CD4-positive, CD25-positive, alpha-beta regulatory T cell (primary cell): ENCODE measurements at regions not wholly inside any gene's neighbourhood (a gene's known extent, or its start where the extent isn't known, plus 50 kb on each side); places are given as distances from the start of the nearest gene placed in this dataset.

Source experiments
- ATAC-seq, 2 donors: fragments of 150-1000 bp; cut with Tn5 transposase; one replicate each; pipeline ENCODE4 v1.10.0; 2021; ENCODE audit warnings: low read depth in 2 of 2, moderate number of reproducible peaks in 2 of 2, moderate library complexity in 1 of 2
- DNase-seq, 3 donors: peaks; one replicate each; pipeline versions ENCODE4 v3.0.0 to v3.0.0-alpha.2; 2012 to 2022; ENCODE audit warnings: mixed read lengths in 1 of 3
- H3K27ac ChIP-seq: one replicate; pipeline ENCODE4 v1.7.0; 2013; ENCODE audit warnings: mild to moderate bottlenecking, low read length; ENCODE audit not compliant: insufficient read depth, poor library complexity, severe bottlenecking
- H3K27me3 ChIP-seq: one replicate; pipeline ENCODE4 v1.7.0; 2013; ENCODE audit warnings: low read length; ENCODE audit not compliant: control insufficient read depth, insufficient read depth
- H3K36me3 ChIP-seq: one replicate; pipeline ENCODE4 v1.7.0; 2013; ENCODE audit warnings: mild to moderate bottlenecking, low read length, moderate library complexity; ENCODE audit not compliant: control insufficient read depth, insufficient read depth
- H3K4me1 ChIP-seq: 2 replicates; pipeline ENCODE4 v1.7.0; 2013; ENCODE audit warnings: mild to moderate bottlenecking, low read length; ENCODE audit not compliant: insufficient read depth, control insufficient read depth, poor library complexity, severe bottlenecking
- H3K4me3 ChIP-seq: one replicate; pipeline ENCODE4 v1.7.0; 2013; ENCODE audit warnings: low read depth, mild to moderate bottlenecking, low read length, moderate library complexity
- H3K9me3 ChIP-seq, 2 experiments: 1 replicate in 1 of 2; 2 replicates in 1 of 2; pipeline ENCODE4 v1.7.0; 2013; ENCODE audit warnings: low read length in 2 of 2, mild to moderate bottlenecking in 1 of 2, moderate library complexity in 1 of 2; ENCODE audit not compliant: control insufficient read depth in 2 of 2
- H3K27ac Mint-ChIP-seq, 3 donors: one replicate each; pipeline ENCODE4 v1.8.0; 2020 to 2022; ENCODE audit warnings: mild to moderate bottlenecking in 3 of 3, mixed read lengths in 3 of 3, moderate library complexity in 2 of 3
- H3K27me3 Mint-ChIP-seq: one replicate; pipeline ENCODE4 v1.8.0; 2022; ENCODE audit warnings: mild to moderate bottlenecking, mixed read lengths
- H3K36me3 Mint-ChIP-seq: one replicate; pipeline ENCODE4 v1.8.0; 2020; ENCODE audit warnings: mixed read lengths
- H3K4me1 Mint-ChIP-seq, 4 donors: one replicate each; pipeline ENCODE4 v1.8.0; 2020 to 2022; ENCODE audit warnings: mixed read lengths in 4 of 4, mild to moderate bottlenecking in 1 of 4
- H3K4me3 Mint-ChIP-seq, 4 donors: one replicate each; pipeline ENCODE4 v1.8.0; 2020 to 2022; ENCODE audit warnings: mild to moderate bottlenecking in 4 of 4, mixed read lengths in 4 of 4, moderate library complexity in 3 of 4
- H3K9me3 Mint-ChIP-seq, 7 donors: one replicate each; pipeline ENCODE4 v1.8.0; 2020 to 2022; ENCODE audit warnings: mixed read lengths in 7 of 7, mild to moderate bottlenecking in 3 of 7, moderate library complexity in 2 of 7

DNA sequence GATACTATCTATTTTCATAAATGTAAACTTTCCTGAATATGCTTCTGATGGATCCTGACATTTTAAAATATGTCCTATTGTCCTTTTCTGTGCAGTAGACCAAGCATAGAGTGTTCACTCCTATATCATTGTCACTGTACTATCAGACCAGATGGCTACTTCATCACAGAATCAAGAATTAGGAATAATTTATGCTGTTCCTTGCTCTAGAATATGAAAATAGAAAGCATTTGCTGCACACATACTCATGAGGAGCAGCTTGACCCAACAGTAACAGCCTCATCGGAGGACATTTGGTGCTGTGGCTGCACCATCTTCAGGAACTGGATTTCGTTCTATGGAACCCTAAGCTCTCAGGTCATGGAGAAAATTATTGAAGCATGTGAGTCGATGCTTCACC lies 468.9 kb upstream of the HNRNPA3 start:
- no peak overlapping the region for H3K27ac ChIP-seq
- H3K4me1 Mint-ChIP-seq: no peaks in the 10 kb centered on the region
- no peaks in the 10 kb centered on the region for H3K36me3 Mint-ChIP-seq
- H3K4me3 Mint-ChIP-seq: no peak overlapping the region
- H3K36me3 ChIP-seq: no peaks in the 10 kb centered on the region
- no peak overlapping the region for H3K4me3 ChIP-seq
- ATAC-seq: no peak
- H3K27ac Mint-ChIP-seq: no peak overlapping the region
- H3K9me3 Mint-ChIP-seq: peaks cover 0 to 2% (median 0%) of the 10 kb centered on the region in 7 donors
- H3K27me3 ChIP-seq: peaks cover 3% of the 10 kb centered on the region
- H3K27me3 Mint-ChIP-seq: peaks cover 8% of the 10 kb centered on the region
- H3K9me3 ChIP-seq: no peaks in the 10 kb centered on the region
- DNase-seq: no peak
- H3K4me1 ChIP-seq: no peaks in the 10 kb centered on the region

GRCh38 chr2:176744146-176744545 lies 468.4 kb upstream of the HNRNPA3 start:
- H3K27me3 Mint-ChIP-seq: peaks cover 8% of the 10 kb centered on the region
- H3K9me3 ChIP-seq: no peaks in the 10 kb centered on the region
- H3K36me3 Mint-ChIP-seq: no peaks in the 10 kb centered on the region
- H3K4me3 Mint-ChIP-seq: no peak overlapping the region
- no peak for ATAC-seq
- no peak overlapping the region for H3K4me3 ChIP-seq
- peaks cover 0 to 2% (median 0%) of the 10 kb centered on the region in 7 donors for H3K9me3 Mint-ChIP-seq
- H3K27ac Mint-ChIP-seq: no peak overlapping the region
- no peaks in the 10 kb centered on the region for H3K36me3 ChIP-seq
- H3K27ac ChIP-seq: no peak overlapping the region
- H3K4me1 Mint-ChIP-seq: no peaks in the 10 kb centered on the region
- no peaks in the 10 kb centered on the region for H3K4me1 ChIP-seq
- peaks cover 3% of the 10 kb centered on the region for H3K27me3 ChIP-seq
- no peak for DNase-seq

DNA sequence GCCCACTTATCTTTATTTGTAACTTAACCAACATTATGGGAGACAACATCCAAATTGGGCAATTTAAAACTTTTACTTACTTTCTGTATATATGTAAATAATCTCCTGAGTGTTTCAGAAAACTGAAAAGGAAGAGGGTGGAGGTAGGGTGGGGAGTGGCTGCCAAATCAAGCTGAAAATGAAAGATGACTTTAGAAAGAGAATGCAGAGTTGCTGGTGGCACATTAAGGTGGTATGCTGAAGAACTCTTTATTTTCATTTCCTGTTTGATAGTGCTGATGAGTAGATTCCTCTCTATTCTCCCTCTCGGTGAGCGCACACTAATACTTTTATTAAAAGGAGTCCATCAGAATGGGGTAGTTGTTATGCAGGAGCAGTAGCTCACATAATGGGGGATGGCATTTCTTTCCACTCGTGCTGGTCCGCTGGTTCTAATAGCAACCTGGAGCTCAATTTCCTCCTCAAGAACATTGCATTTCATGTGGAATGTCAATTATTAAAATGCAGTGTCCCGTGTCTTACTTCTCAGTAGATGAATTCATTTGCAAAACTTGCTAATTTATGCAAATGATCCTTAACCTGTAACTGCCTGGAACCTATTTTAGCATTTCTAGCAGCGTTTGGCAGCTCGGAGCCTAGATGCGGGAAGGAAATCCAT lies 466.9 kb upstream of the HNRNPA3 start:
- Mint-ChIP-seq H3K27me3 (peaks cover 13% of the 10 kb centered on the region), H3K27ac (no peak overlapping the region), H3K9me3 (peaks cover 0 to 2% (median 0%) of the 10 kb centered on the region in 7 donors), H3K4me1 (no peaks in the 10 kb centered on the region), H3K4me3 (no peak overlapping the region), H3K36me3 (no peaks in the 10 kb centered on the region)
- no peak overlapping the region for H3K27ac ChIP-seq
- H3K27me3 ChIP-seq: peaks cover 3% of the 10 kb centered on the region
- H3K36me3 ChIP-seq: no peaks in the 10 kb centered on the region
- no peak for ATAC-seq
- no peaks in the 10 kb centered on the region for H3K4me1 ChIP-seq
- H3K9me3 ChIP-seq: no peaks in the 10 kb centered on the region
- DNase-seq: peak in 1 of 3 donors; percentile 39
- H3K4me3 ChIP-seq: no peak overlapping the region

- peaks cover 0 to 2% (median 0%) of the 10 kb centered on the region in 7 donors for H3K9me3 Mint-ChIP-seq
- no peak for ATAC-seq
- H3K4me1 Mint-ChIP-seq: no peaks in the 10 kb centered on the region
- Histone ChIP-seq H3K27ac (no peak overlapping the region), H3K4me1 (no peaks in the 10 kb centered on the region), H3K9me3 (no peaks in the 10 kb centered on the region), H3K4me3 (no peak overlapping the region), H3K36me3 (no peaks in the 10 kb centered on the region), H3K27me3 (peaks cover 3% of the 10 kb centered on the region)
- no peak overlapping the region for H3K4me3 Mint-ChIP-seq
- no peak overlapping the region for H3K27ac Mint-ChIP-seq
- no peak for DNase-seq
- H3K36me3 Mint-ChIP-seq: no peaks in the 10 kb centered on the region
- peaks cover 9% of the 10 kb centered on the region for H3K27me3 Mint-ChIP-seq
These were observed 466.2 kb upstream of the HNRNPA3 start for GRCh38 chr2:176746411-176746810.

DNA sequence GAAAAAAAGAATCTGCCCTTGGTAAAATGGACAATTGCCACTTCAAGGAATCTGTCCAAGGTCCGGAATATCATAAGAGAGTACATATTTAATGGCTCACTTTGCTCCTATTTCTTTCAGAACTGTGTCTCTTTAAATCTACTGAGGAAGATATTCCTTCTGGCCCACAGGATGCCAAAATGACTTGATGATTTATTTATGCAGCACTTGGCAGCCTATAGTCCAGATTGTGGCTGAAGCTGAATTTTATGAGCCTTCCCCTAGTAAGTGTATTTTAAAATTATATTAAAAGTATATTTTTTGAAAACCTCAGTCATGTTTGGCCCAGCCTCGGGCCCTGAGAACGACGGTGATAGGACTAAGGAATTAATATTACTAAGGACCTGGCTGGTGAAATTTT lies 465.1 kb upstream of the HNRNPA3 start:
- Histone ChIP-seq H3K4me3 (no peak overlapping the region), H3K4me1 (no peaks in the 10 kb centered on the region), H3K36me3 (no peaks in the 10 kb centered on the region), H3K9me3 (no peaks in the 10 kb centered on the region), H3K27me3 (peaks cover 3% of the 10 kb centered on the region), H3K27ac (no peak overlapping the region)
- Mint-ChIP-seq H3K36me3 (no peaks in the 10 kb centered on the region), H3K4me1 (no peaks in the 10 kb centered on the region), H3K9me3 (peaks cover 0 to 2% (median 0%) of the 10 kb centered on the region in 7 donors), H3K27me3 (peaks cover 5% of the 10 kb centered on the region), H3K4me3 (no peak overlapping the region), H3K27ac (no peak overlapping the region)
- DNase-seq (no peak), ATAC-seq (no peak)

DNA sequence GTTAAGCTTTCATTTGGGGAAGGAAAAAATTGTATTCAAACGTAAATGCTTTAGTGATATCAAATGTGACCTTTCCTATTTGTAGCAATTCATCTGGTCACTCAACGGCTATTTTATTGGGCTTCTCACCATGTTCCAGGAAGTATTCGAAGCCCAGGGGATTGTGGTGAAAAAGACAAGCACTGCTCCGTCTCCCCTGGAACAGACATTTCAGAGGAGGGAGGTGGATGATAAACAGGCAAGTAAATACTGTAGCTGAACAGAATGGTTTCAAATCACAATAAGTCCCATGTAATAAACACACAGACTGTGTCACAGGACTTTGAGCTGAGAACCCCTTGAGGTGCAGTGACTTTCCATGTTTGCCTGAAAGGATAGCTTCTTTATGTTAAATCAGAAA lies 464.7 kb upstream of the HNRNPA3 start:
- peaks cover 3% of the 10 kb centered on the region for H3K27me3 ChIP-seq
- H3K9me3 Mint-ChIP-seq: peaks cover 0 to 3% (median 0%) of the 10 kb centered on the region in 7 donors
- no peaks in the 10 kb centered on the region for H3K36me3 ChIP-seq
- H3K27ac ChIP-seq: no peak overlapping the region
- H3K4me3 Mint-ChIP-seq: no peak overlapping the region
- no peaks in the 10 kb centered on the region for H3K4me1 Mint-ChIP-seq
- no peaks in the 10 kb centered on the region for H3K9me3 ChIP-seq
- H3K27ac Mint-ChIP-seq: no peak overlapping the region
- H3K4me1 ChIP-seq: no peaks in the 10 kb centered on the region
- ATAC-seq (no peak), DNase-seq (no peak)
- H3K27me3 Mint-ChIP-seq: peaks cover 5% of the 10 kb centered on the region
- no peak overlapping the region for H3K4me3 ChIP-seq
- H3K36me3 Mint-ChIP-seq: no peaks in the 10 kb centered on the region

DNA sequence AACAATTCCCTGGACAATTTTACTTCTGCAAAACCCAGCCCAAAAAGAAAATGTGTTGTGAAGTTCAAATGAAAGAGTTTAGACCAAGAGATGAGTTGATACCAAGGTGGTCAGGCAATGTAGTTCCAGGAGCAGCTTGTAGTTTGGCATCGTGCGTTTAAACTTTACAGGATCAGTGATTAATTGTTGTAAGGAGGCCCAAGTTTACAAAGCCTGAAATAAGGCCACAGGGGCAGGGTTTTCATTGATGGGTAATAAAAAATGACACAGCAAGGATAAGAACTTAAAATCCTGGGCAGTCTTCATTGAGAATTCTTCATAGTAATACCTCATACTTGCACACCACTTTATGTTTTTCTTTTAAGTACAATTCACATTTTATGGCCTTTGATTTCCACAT lies 463.9 kb upstream of the HNRNPA3 start:
- H3K27ac Mint-ChIP-seq: no peak overlapping the region
- no peaks in the 10 kb centered on the region for H3K4me1 ChIP-seq
- H3K36me3 Mint-ChIP-seq: no peaks in the 10 kb centered on the region
- H3K9me3 Mint-ChIP-seq: peaks cover 0 to 3% (median 0%) of the 10 kb centered on the region in 7 donors
- no peaks in the 10 kb centered on the region for H3K9me3 ChIP-seq
- ATAC-seq (no peak), DNase-seq (no peak)
- no peak overlapping the region for H3K4me3 Mint-ChIP-seq
- H3K4me1 Mint-ChIP-seq: no peaks in the 10 kb centered on the region
- H3K4me3 ChIP-seq: no peak overlapping the region
- no peak overlapping the region for H3K27ac ChIP-seq
- H3K27me3 ChIP-seq: peaks cover 3% of the 10 kb centered on the region
- H3K27me3 Mint-ChIP-seq: peaks cover 5% of the 10 kb centered on the region
- H3K36me3 ChIP-seq: no peaks in the 10 kb centered on the region
